ENCODE measurements at regions not wholly inside any gene's neighbourhood (a gene's known extent, or its start where the extent isn't known, plus 50 kb on each side); places are given as distances from the start of the nearest gene placed in this dataset.

DNA sequence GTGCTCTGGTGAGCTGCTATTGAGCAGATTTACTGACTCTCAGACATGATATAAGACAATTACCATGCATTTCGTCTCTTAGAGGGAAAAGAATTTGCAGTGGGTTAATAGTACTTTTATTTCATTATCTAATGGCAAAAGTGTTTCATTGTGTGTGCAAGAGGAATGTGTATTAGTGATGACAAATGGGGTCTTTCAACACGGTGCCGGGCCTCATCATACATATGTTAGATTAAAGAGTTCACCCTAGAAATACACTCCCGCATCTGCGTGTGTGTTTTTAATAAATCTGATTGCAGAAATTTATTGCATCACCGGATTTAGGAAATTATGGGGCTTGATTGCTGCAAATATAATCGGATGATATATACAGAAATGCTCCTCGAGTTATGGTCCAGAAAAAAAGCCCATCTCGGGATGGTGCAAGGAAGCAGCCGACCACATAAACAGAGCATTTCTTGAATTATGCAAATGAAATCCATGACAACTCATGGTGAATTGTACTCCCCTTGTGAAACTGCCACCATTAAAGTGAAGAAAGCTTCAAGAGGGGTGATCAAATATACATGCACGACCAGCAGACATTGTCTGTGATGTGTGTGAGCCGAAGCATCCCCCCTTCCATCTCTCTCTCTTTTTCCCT, 156.0 kb downstream of the PHETA1 start:
- Histone ChIP-seq H3K27ac (no peak overlapping the region), H3K36me3 (no peaks in the 10 kb centered on the region), H3K4me3 (no peak overlapping the region), H3K9me3 (no peaks in the 10 kb centered on the region), H3K4me1 (no peaks in the 10 kb centered on the region), H3K27me3 (peaks cover 18% of the 10 kb centered on the region)
- DNase-seq (no peak), ATAC-seq (no peak)
- TF ChIP-seq, protein P1, sequence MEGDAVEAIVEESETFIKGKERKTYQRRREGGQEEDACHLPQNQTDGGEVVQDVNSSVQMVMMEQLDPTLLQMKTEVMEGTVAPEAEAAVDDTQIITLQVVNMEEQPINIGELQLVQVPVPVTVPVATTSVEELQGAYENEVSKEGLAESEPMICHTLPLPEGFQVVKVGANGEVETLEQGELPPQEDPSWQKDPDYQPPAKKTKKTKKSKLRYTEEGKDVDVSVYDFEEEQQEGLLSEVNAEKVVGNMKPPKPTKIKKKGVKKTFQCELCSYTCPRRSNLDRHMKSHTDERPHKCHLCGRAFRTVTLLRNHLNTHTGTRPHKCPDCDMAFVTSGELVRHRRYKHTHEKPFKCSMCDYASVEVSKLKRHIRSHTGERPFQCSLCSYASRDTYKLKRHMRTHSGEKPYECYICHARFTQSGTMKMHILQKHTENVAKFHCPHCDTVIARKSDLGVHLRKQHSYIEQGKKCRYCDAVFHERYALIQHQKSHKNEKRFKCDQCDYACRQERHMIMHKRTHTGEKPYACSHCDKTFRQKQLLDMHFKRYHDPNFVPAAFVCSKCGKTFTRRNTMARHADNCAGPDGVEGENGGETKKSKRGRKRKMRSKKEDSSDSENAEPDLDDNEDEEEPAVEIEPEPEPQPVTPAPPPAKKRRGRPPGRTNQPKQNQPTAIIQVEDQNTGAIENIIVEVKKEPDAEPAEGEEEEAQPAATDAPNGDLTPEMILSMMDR (IDR thresholded peaks at IDR 0.05): no peak
- intact Hi-C loops (cut with DNase I): no loop called here

DNA sequence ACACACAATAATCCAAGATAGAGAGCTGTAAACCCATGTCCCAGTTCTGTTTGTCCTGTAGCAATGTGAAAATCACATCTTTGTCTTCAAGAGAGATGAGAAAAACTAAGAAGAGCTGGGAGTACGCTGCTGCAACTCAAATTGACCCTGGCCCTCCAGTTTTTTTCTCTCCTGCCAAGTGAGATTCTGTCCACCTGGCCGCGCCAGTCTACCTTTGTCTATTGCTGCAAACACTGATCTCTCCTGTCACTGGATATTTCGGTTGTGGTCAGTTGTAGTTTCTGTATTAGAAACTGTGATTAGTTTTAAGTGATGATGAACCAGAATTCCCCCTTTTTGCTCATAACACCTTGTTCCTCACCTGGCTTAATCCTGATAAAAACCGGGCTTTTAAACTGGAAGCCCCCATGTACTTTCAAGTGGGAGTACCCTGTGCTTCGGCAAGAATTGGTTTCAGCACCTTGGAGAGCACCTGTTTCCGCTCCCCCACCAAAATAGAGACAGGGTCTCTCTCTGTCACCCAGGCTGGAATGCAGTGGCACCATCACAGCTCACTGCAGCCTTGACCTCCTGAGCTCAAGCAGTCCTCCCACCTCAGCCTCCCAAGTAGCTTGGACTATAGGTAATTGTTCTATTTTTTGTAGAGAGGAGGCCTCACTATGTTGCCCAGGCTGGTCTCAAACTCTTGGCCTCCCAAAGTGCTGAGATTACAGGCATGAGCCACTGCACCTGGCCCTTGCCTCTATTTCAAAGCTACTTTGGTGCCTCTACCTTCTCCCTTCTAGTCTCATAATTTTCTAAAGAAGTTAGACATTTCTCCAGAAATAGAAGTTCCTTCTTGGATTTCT, 156.8 kb downstream of the PHETA1 start:
- ATAC-seq (no peak), DNase-seq (no peak)
- TF ChIP-seq, protein P1 (IDR thresholded peaks at IDR 0.05): no peak
- intact Hi-C loops (cut with DNase I): no loop called here
- no peaks in the 10 kb centered on the region for H3K4me1 ChIP-seq
- peaks cover 21% of the 10 kb centered on the region for H3K27me3 ChIP-seq
- H3K36me3 ChIP-seq: no peaks in the 10 kb centered on the region
- no peak overlapping the region for H3K27ac ChIP-seq
- H3K4me3 ChIP-seq: no peak overlapping the region
- H3K9me3 ChIP-seq: no peaks in the 10 kb centered on the region

DNA sequence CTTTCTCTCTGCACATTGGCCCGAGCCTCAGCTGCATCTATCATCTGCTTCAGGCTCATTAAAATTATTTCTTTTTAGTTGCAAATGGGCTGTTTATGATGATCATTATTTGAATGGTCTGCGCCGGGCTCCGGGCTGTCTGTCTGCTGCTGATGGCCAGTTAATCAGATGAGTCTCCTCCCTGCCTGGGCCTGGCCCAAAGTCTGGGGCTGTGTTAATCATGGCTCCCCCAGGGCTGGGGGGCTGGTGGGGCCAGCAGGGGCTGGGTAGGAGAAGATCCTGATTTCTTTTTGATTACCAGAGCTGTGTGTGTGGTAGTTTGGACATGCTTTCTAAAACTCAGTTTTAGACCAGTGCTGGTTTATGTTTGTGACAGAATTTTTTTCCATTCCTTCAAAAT, 159.1 kb downstream of the PHETA1 start:
- Histone ChIP-seq H3K4me3 (no peak overlapping the region), H3K27me3 (peaks cover 31% of the 10 kb centered on the region), H3K27ac (no peak overlapping the region), H3K4me1 (no peaks in the 10 kb centered on the region), H3K36me3 (no peaks in the 10 kb centered on the region), H3K9me3 (no peaks in the 10 kb centered on the region)
- intact Hi-C loops (cut with DNase I): no loop called here
- TF ChIP-seq, protein P1 (IDR thresholded peaks at IDR 0.05): no peak
- DNase-seq (no peak), ATAC-seq (no peak)

DNA sequence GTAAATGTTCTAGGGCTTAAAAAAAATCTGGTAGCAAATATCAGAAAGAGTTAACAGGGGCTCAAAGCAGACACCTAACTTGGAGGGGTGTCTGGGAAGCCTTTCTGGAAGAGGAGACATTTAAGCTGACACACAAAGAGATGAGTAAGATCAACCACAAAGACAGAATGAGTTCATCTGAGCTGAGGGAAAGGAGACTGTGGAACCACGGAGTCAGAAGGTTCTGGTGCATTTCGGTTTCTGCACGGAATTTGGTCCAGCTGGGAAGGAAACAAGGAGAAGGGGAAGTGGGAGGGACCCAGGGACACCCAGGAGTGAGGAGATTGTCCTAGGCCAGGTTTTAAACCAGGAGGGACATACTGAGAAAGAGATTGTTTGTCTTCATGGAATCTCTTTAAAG, 161.1 kb downstream of the PHETA1 start:
- DNase-seq (no peak), ATAC-seq (no peak)
- Histone ChIP-seq H3K9me3 (no peaks in the 10 kb centered on the region), H3K4me1 (no peaks in the 10 kb centered on the region), H3K4me3 (no peak overlapping the region), H3K27ac (no peak overlapping the region), H3K36me3 (no peaks in the 10 kb centered on the region), H3K27me3 (peaks cover 25% of the 10 kb centered on the region)
- intact Hi-C loops (cut with DNase I): no loop called here
- TF ChIP-seq, protein P1 (IDR thresholded peaks at IDR 0.05): no peak

DNA sequence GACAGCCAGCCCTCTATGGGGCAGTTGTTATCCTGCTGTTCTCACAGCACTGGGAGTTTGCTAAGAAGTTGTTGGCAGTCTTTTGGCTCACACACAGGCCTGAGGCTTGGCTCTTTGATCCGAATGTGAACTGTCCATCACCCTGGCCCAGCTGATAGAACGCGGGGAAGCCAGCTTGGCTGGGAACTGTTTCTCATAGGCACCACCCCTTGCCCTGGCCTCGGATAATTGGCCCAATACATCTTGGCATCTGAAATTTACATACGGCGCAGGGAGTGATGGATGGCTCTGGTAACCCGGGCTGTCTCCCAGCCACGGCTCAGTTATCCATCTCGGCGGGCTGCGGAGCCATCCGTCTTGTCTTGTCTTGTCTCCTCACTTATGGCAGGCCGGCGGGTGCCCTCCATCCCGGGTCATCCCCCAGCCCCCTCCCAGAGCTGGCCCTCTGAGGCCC, 164.1 kb downstream of the PHETA1 start:
- Histone ChIP-seq H3K4me3 (no peak overlapping the region), H3K27me3 (peaks cover 38% of the 10 kb centered on the region), H3K36me3 (no peaks in the 10 kb centered on the region), H3K27ac (no peak overlapping the region), H3K9me3 (no peaks in the 10 kb centered on the region), H3K4me1 (no peaks in the 10 kb centered on the region)
- intact Hi-C loops (cut with DNase I): no loop called here
- ATAC-seq (no peak), DNase-seq (no peak)
- TF ChIP-seq, protein P1 (IDR thresholded peaks at IDR 0.05): no peak

Data from upper lobe of right lung (tissue), 1 donor.